DOHH2 (cell line): ENCODE measurements at regions not wholly inside any gene's neighbourhood (a gene's known extent, or its start where the extent isn't known, plus 50 kb on each side); places are given as distances from the start of the nearest gene placed in this dataset.

Experiments
- H3F3A ChIP-seq: fragments of 200-600 bp; sonication (generic), shearing (Covaris generic); 2 replicates; pipeline ENCODE4 v1.6.0; 2016; ENCODE audit warnings: antibody characterized with exemption, mild to moderate bottlenecking; ENCODE audit not compliant: control insufficient read depth, insufficient read depth
- H3K27ac ChIP-seq: fragments of 200-600 bp; sonication (generic); 2 replicates; pipeline ENCODE4 v1.5.1; 2014; ENCODE audit warnings: low read depth, mild to moderate bottlenecking, low read length, moderate library complexity
- H3K27me3 ChIP-seq: fragments of 200-600 bp; sonication (generic); 2 replicates; pipeline ENCODE4 v1.6.1; 2014; ENCODE audit warnings: mild to moderate bottlenecking, low read length, mixed read lengths; ENCODE audit not compliant: control insufficient read depth
- H3K36me3 ChIP-seq: fragments of 200-600 bp; sonication (generic); 2 replicates; pipeline ENCODE4 v1.6.1; 2014; ENCODE audit warnings: mild to moderate bottlenecking, low read length, moderate library complexity, mixed read lengths; ENCODE audit not compliant: control insufficient read depth
- H3K4me1 ChIP-seq: fragments of 200-600 bp; sonication (generic); 2 replicates; pipeline ENCODE4 v1.6.1; 2014; ENCODE audit warnings: mild to moderate bottlenecking, low read length, mixed read lengths; ENCODE audit not compliant: control insufficient read depth
- H3K4me2 ChIP-seq: fragments of 200-600 bp; sonication (generic); 2 replicates; pipeline ENCODE4 v1.6.0; 2014; ENCODE audit warnings: mild to moderate bottlenecking, low read length, moderate library complexity
- H3K4me3 ChIP-seq: fragments of 200-600 bp; sonication (generic); 2 replicates; pipeline ENCODE4 v1.5.1; 2014; ENCODE audit warnings: mild to moderate bottlenecking, low read length, mixed read lengths
- H3K79me2 ChIP-seq: fragments of 200-600 bp; sonication (generic); 2 replicates; pipeline ENCODE4 v1.6.1; 2014; ENCODE audit warnings: mild to moderate bottlenecking, low read length, mixed read lengths; ENCODE audit not compliant: control insufficient read depth
- H3K9me2 ChIP-seq: fragments of 200-600 bp; sonication (generic); replicated peaks from 2 replicates; pipeline ENCODE4 v1.6.1; 2014; ENCODE audit warnings: mild to moderate bottlenecking, low read length, mixed read lengths; ENCODE audit not compliant: control insufficient read depth
- H3K9me3 ChIP-seq: fragments of 200-600 bp; sonication (generic); 2 replicates; pipeline ENCODE4 v1.6.1; 2014; ENCODE audit warnings: antibody characterized with exemption, low read length, mixed read lengths; ENCODE audit not compliant: control insufficient read depth, insufficient read depth
- H4K20me1 ChIP-seq: fragments of 200-600 bp; sonication (generic); 2 replicates; pipeline ENCODE4 v1.6.0; 2014; ENCODE audit warnings: low read depth, mild to moderate bottlenecking, antibody characterized with exemption, low read length, moderate library complexity; ENCODE audit not compliant: control insufficient read depth, insufficient read depth
- CTCF ChIP-seq: fragments of 200-600 bp; sonication (generic); IDR thresholded peaks from one replicate; pipeline ENCODE4 v1.5.1; 2014; ENCODE audit warnings: antibody characterized with exemption, mild to moderate bottlenecking, low read depth, low read length; ENCODE audit not compliant: poor library complexity, severe bottlenecking
- EZH2phosphoT487 ChIP-seq: fragments of 200-600 bp; sonication (generic); IDR thresholded peaks from 2 replicates; pipeline ENCODE4 v1.6.1; 2017; ENCODE audit warnings: borderline replicate concordance, mild to moderate bottlenecking, antibody characterized with exemption, low read length, moderate library complexity, mixed read lengths

GRCh38 chr22:22344430-22344829 is 99.8 kb downstream of the VPREB1 start:
- Histone ChIP-seq H3F3A (0 out of 2 replicates have a peak, but pooled peaks cover 4% of the 10 kb centered on the region), H4K20me1 (no peaks in the 10 kb centered on the region), H3K4me1 (peaks cover 50% of the 10 kb centered on the region), H3K27ac (peak overlapping the region; percentile 54), H3K36me3 (no peaks in the 10 kb centered on the region), H3K9me2 (no peaks in the 10 kb centered on the region), H3K4me3 (peak overlapping the region; percentile 58), H3K27me3 (no peaks in the 10 kb centered on the region), H3K79me2 (no peaks in the 10 kb centered on the region), H3K9me3 (no peaks in the 10 kb centered on the region), H3K4me2 (peak overlapping the region; percentile 65)
- TF ChIP-seq CTCF (no peak), EZH2phosphoT487 (no peak)

- H4K20me1 ChIP-seq = no peaks in the 10 kb centered on the region
- no peak overlapping the region for H3K4me2 ChIP-seq
Observed at GRCh38 chr22:22345781-22346180, 101.2 kb downstream of the VPREB1 start.

GRCh38 chr22:22346401-22347107 is 102.0 kb downstream of the VPREB1 start:
- H3K79me2 ChIP-seq = no peaks in the 10 kb centered on the region
- no peak for TF ChIP-seq EZH2phosphoT487
- no peak for TF ChIP-seq CTCF
- H3F3A ChIP-seq = 0 out of 2 replicates have a peak, but pooled peaks cover 4% of the 10 kb centered on the region
- no peaks in the 10 kb centered on the region for H3K9me3 ChIP-seq
- H3K4me3 ChIP-seq = no peak overlapping the region
- no peaks in the 10 kb centered on the region for H3K9me2 ChIP-seq
- no peaks in the 10 kb centered on the region for H3K27me3 ChIP-seq
- no peaks in the 10 kb centered on the region for H4K20me1 ChIP-seq
- no peaks in the 10 kb centered on the region for H3K36me3 ChIP-seq
- peaks cover 71% of the 10 kb centered on the region for H3K4me1 ChIP-seq
- H3K27ac ChIP-seq = no peak overlapping the region
- no peak overlapping the region for H3K4me2 ChIP-seq

More at GRCh38 chr22:22345781-22346180, 101.2 kb downstream of the VPREB1 start:
- H3K36me3 ChIP-seq = no peaks in the 10 kb centered on the region
- H3K27ac ChIP-seq = no peak overlapping the region
- no peaks in the 10 kb centered on the region for H3K79me2 ChIP-seq
- no peak overlapping the region for H3K4me3 ChIP-seq
- H3F3A ChIP-seq = 0 out of 2 replicates have a peak, but pooled peaks cover 4% of the 10 kb centered on the region
- no peaks in the 10 kb centered on the region for H3K9me2 ChIP-seq
- H3K4me1 ChIP-seq = peaks cover 63% of the 10 kb centered on the region
- no peaks in the 10 kb centered on the region for H3K9me3 ChIP-seq
- no peaks in the 10 kb centered on the region for H3K27me3 ChIP-seq
- no peak for TF ChIP-seq CTCF
- TF ChIP-seq EZH2phosphoT487 = no peak
